ENCODE measurements at regions not wholly inside any gene's neighbourhood (a gene's known extent, or its start where the extent isn't known, plus 50 kb on each side); places are given as distances from the start of the nearest gene placed in this dataset.

GRCh38 chr12:127425474-127425873 lies 841.5 kb upstream of the TMEM132C start:
- Histone ChIP-seq H3K4me1 (replicated peaks; ENCODE audit: insufficient read depth) (no peaks in the 10 kb centered on the region), H3K9me2 (ENCODE audit: insufficient read depth) (no peaks in the 10 kb centered on the region), H3K4me3 (no peak overlapping the region), H3K79me2 (ENCODE audit: low read depth) (no peaks in the 10 kb centered on the region), H3K4me2 (no peak overlapping the region), H3K27me3 (ENCODE audit: insufficient read depth, low read depth) (peaks cover 18% of the 10 kb centered on the region; the same call in 1 of the 2 replicates), H3F3A (ENCODE audit: insufficient read depth, low read depth) (no peaks in the 10 kb centered on the region), H3K9me3 (ENCODE audit: insufficient read depth, low read depth) (no peaks in the 10 kb centered on the region), H4K20me1 (ENCODE audit: insufficient read depth) (no peaks in the 10 kb centered on the region), H3K36me3 (ENCODE audit: low read depth) (no peaks in the 10 kb centered on the region), H3K27ac (no peak overlapping the region), H2AFZ (no peak overlapping the region)
- no peak for TF ChIP-seq EZH2 (IDR thresholded peaks at IDR 0.05; ENCODE audit: low read depth)
- no peak for TF ChIP-seq CTCF (conservative IDR thresholded peaks at IDR 0.05)
- intact Hi-C loops (cut with micrococcal nuclease; ENCODE audit: unreplicated experiment), result no loop called here
- no peak for DNase-seq
- CTCF ChIA-PET, result no interaction called here
- POLR2A ChIA-PET (ENCODE audit: unreplicated experiment), result no interaction called here
- no TSS peak for BruUV-seq (replicated peaks)

GRCh38 chr12:127428420-127428819 lies 838.5 kb upstream of the TMEM132C start:
- Histone ChIP-seq H2AFZ (no peak overlapping the region), H3K4me3 (no peak overlapping the region), H3K27me3 (ENCODE audit: insufficient read depth, low read depth) (peaks cover 13% of the 10 kb centered on the region; the same call in 1 of the 2 replicates), H3K27ac (no peak overlapping the region), H3K9me2 (ENCODE audit: insufficient read depth) (no peaks in the 10 kb centered on the region), H3K4me2 (no peak overlapping the region), H4K20me1 (ENCODE audit: insufficient read depth) (no peaks in the 10 kb centered on the region), H3K9me3 (ENCODE audit: insufficient read depth, low read depth) (no peaks in the 10 kb centered on the region), H3K36me3 (ENCODE audit: low read depth) (no peaks in the 10 kb centered on the region), H3F3A (ENCODE audit: insufficient read depth, low read depth) (no peaks in the 10 kb centered on the region), H3K4me1 (replicated peaks; ENCODE audit: insufficient read depth) (no peaks in the 10 kb centered on the region), H3K79me2 (ENCODE audit: low read depth) (no peaks in the 10 kb centered on the region)
- BruUV-seq (replicated peaks), result no TSS peak
- POLR2A ChIA-PET (ENCODE audit: unreplicated experiment), result no interaction called here
- TF ChIP-seq EZH2 (IDR thresholded peaks at IDR 0.05; ENCODE audit: low read depth) (no peak), CTCF (conservative IDR thresholded peaks at IDR 0.05) (no peak)
- CTCF ChIA-PET, result no interaction called here
- no peak for DNase-seq
- intact Hi-C loops (cut with micrococcal nuclease; ENCODE audit: unreplicated experiment), result no loop called here

- intact Hi-C loops (cut with micrococcal nuclease; ENCODE audit: unreplicated experiment), result no loop called here
- no peaks in the 10 kb centered on the region for H3K36me3 ChIP-seq (ENCODE audit: low read depth)
- H3K4me2 ChIP-seq, result no peak overlapping the region
- peaks cover 22% of the 10 kb centered on the region; the same call in 1 of the 2 replicates for H3K27me3 ChIP-seq (ENCODE audit: insufficient read depth, low read depth)
- no peaks in the 10 kb centered on the region for H3F3A ChIP-seq (ENCODE audit: insufficient read depth, low read depth)
- no peaks in the 10 kb centered on the region for H4K20me1 ChIP-seq (ENCODE audit: insufficient read depth)
- no TSS peak for BruUV-seq (replicated peaks)
- no peaks in the 10 kb centered on the region for H3K9me2 ChIP-seq (ENCODE audit: insufficient read depth)
- H3K27ac ChIP-seq, result no peak overlapping the region
- DNase-seq, result no peak
- H2AFZ ChIP-seq, result no peak overlapping the region
- no peaks in the 10 kb centered on the region for H3K9me3 ChIP-seq (ENCODE audit: insufficient read depth, low read depth)
- TF ChIP-seq CTCF (conservative IDR thresholded peaks at IDR 0.05), result no peak
- H3K79me2 ChIP-seq (ENCODE audit: low read depth), result no peaks in the 10 kb centered on the region
- POLR2A ChIA-PET (ENCODE audit: unreplicated experiment), result no interaction called here
- H3K4me3 ChIP-seq, result no peak overlapping the region
- CTCF ChIA-PET, result no interaction called here
- H3K4me1 ChIP-seq (replicated peaks; ENCODE audit: insufficient read depth), result no peaks in the 10 kb centered on the region
Observed at GRCh38 chr12:127429551-127430285, 837.3 kb upstream of the TMEM132C start.
